Smooth muscle cell (in vitro differentiated cells): ENCODE measurements at regions not wholly inside any gene's neighbourhood (a gene's known extent, or its start where the extent isn't known, plus 50 kb on each side); places are given as distances from the start of the nearest gene placed in this dataset.

Experiments
- DNase-seq: peaks from one replicate; lab custom pipeline; 2025; ENCODE audit not compliant: unreplicated experiment; lab: John Stamatoyannopoulos, UW
- H2AFZ ChIP-seq: fragments of 200-600 bp; sonication (generic); 2 replicates; pipeline ENCODE4 v1.6.0; 2016; ENCODE audit warnings: antibody characterized with exemption, low read depth, mild to moderate bottlenecking
- H3F3A ChIP-seq: fragments of 200-600 bp; sonication (generic); 2 replicates; pipeline ENCODE4 v1.6.0; 2017; ENCODE audit warnings: antibody characterized with exemption, low read depth
- H3K27ac ChIP-seq: fragments of 200-600 bp; sonication (generic); 2 replicates; pipeline ENCODE4 v1.5.1; 2016; ENCODE audit warnings: low read depth, mild to moderate bottlenecking
- H3K27me3 ChIP-seq: fragments of 200-600 bp; sonication (generic); 2 replicates; pipeline ENCODE4 v1.6.1; 2016; ENCODE audit warnings: low read depth, mild to moderate bottlenecking
- H3K36me3 ChIP-seq: fragments of 200-600 bp; sonication (generic); 2 replicates; pipeline ENCODE4 v1.5.1; 2016; ENCODE audit warnings: low read depth
- H3K4me1 ChIP-seq: fragments of 200-600 bp; sonication (generic); 2 replicates; pipeline ENCODE4 v1.5.1; 2016; ENCODE audit warnings: low read depth
- H3K4me2 ChIP-seq: fragments of 200-600 bp; sonication (generic); 2 replicates; pipeline ENCODE4 v1.6.0; 2016; ENCODE audit warnings: mild to moderate bottlenecking
- H3K4me3 ChIP-seq: fragments of 200-600 bp; sonication (generic); 2 replicates; pipeline ENCODE4 v1.5.1; 2016; ENCODE audit warnings: mild to moderate bottlenecking
- H3K79me2 ChIP-seq: fragments of 200-600 bp; sonication (generic); 2 replicates; pipeline ENCODE4 v1.6.0; 2016; ENCODE audit warnings: low read depth, mild to moderate bottlenecking
- H3K9ac ChIP-seq: fragments of 200-600 bp; sonication (generic); 2 replicates; pipeline ENCODE4 v1.6.0; 2016; ENCODE audit warnings: low read depth
- H3K9me3 ChIP-seq: fragments of 200-600 bp; sonication (generic); replicated peaks from 2 replicates; pipeline ENCODE4 v1.5.1; 2016; ENCODE audit warnings: low read depth
- H4K20me1 ChIP-seq: fragments of 200-600 bp; sonication (generic); 2 replicates; pipeline ENCODE4 v1.6.0; 2016; ENCODE audit warnings: low read depth
- WGBS: methylation state at CpG from one replicate; pipeline ENCODE4 v1.1.7; 2016; ENCODE audit warnings: low lambda C conversion rate; 5-methylcytosine and 5-hydroxymethylcytosine counted together
- TF ChIP-seq, protein P1 (sequence below): fragments of 200-600 bp; sonication (generic); IDR thresholded peaks from 2 replicates; pipeline ENCODE4 v1.5.1; 2017; ENCODE audit warnings: borderline replicate concordance, mild to moderate bottlenecking, antibody characterized with exemption; ENCODE audit not compliant: insufficient read depth, poor library complexity, severe bottlenecking

DNA sequence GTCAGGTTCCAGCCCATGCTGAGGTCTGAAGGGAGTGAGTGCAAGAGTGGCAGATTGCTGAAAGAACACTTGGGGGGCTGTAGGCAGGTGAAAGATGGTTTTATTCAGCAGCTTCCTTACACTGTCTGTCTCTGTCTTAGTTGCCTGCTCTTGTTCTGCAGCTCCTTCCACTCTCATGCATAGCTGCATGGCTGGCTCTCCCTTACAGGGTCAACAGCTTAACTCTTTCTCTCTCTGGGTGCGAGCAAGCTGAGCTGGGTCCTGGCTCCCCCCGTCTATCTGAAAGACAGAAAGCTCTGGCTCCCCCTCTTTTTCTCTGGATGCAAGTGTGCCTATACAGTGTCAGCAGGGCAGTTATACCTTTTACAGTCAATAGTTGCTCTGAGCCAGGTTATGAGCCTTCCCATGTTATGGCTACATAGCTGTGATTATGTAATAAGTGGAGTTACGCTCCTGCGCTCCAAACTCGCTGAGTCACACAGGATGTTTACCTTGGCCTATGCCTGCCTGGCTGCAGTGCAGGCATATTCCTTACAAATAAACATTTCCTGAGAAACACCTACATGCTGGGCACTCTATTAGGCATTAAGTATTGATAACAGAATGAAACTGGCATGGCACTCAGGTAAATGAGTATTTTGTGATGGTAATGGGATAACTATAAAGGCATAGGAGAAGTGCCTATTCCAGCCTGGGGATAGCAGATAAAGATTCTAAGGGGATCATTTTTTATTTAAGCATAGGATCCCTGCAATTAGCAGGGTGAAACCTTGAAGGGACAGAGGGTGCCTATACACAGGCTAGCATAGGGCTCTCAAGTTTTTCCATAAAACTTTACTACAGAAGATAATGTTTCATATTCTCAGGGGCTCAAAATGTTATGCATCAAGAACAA is 826.9 kb upstream of the PCDH9 start:
- no peaks in the 10 kb centered on the region for H3K27me3 ChIP-seq
- H3K4me1 ChIP-seq, result no peaks in the 10 kb centered on the region
- no peaks in the 10 kb centered on the region for H3K79me2 ChIP-seq
- H3K9me3 ChIP-seq, result no peaks in the 10 kb centered on the region
- H3K4me3 ChIP-seq, result no peak overlapping the region
- H3K36me3 ChIP-seq, result no peaks in the 10 kb centered on the region
- H3K27ac ChIP-seq, result no peak overlapping the region
- H4K20me1 ChIP-seq, result no peaks in the 10 kb centered on the region
- H3F3A ChIP-seq, result no peaks in the 10 kb centered on the region
- no peak overlapping the region for H3K4me2 ChIP-seq
- no peak for DNase-seq
- TF ChIP-seq, protein P1, sequence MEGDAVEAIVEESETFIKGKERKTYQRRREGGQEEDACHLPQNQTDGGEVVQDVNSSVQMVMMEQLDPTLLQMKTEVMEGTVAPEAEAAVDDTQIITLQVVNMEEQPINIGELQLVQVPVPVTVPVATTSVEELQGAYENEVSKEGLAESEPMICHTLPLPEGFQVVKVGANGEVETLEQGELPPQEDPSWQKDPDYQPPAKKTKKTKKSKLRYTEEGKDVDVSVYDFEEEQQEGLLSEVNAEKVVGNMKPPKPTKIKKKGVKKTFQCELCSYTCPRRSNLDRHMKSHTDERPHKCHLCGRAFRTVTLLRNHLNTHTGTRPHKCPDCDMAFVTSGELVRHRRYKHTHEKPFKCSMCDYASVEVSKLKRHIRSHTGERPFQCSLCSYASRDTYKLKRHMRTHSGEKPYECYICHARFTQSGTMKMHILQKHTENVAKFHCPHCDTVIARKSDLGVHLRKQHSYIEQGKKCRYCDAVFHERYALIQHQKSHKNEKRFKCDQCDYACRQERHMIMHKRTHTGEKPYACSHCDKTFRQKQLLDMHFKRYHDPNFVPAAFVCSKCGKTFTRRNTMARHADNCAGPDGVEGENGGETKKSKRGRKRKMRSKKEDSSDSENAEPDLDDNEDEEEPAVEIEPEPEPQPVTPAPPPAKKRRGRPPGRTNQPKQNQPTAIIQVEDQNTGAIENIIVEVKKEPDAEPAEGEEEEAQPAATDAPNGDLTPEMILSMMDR, result no peak
- 97% methylated on average over 5 of the region's 5 CpGs for WGBS
- H2AFZ ChIP-seq, result no peak overlapping the region
- no peak overlapping the region for H3K9ac ChIP-seq

DNA sequence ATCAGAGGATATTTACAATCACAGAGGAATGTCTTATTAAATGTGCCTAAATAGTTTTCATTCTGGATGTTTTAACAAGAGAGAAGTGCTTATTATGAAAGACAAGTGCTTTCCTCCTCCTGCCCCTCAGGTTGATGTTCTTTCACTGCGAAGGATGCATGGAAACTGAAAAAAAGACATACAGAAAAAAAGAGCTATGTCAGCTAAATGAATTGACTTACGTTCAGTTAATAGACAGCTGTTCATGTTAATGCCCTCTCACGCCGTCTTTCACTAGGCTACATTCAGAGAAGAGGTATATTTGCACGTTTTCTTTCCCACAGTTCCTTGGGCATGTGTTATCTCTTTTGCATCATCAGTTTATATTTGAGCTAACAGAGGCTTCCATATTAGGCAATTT is 821.8 kb upstream of the PCDH9 start:
- H4K20me1 ChIP-seq, result no peaks in the 10 kb centered on the region
- no peaks in the 10 kb centered on the region for H3K79me2 ChIP-seq
- H3K9me3 ChIP-seq, result no peaks in the 10 kb centered on the region
- H3K4me3 ChIP-seq, result no peak overlapping the region
- TF ChIP-seq, protein P1, result no peak
- no peak overlapping the region for H2AFZ ChIP-seq
- WGBS, result 93% methylated on average over 5 of the region's 5 CpGs
- no peaks in the 10 kb centered on the region for H3K27me3 ChIP-seq
- no peak overlapping the region for H3K9ac ChIP-seq
- no peaks in the 10 kb centered on the region for H3K36me3 ChIP-seq
- H3K4me2 ChIP-seq, result no peak overlapping the region
- peaks cover 4% of the 10 kb centered on the region for H3K4me1 ChIP-seq
- no peak for DNase-seq
- no peak overlapping the region for H3K27ac ChIP-seq
- no peaks in the 10 kb centered on the region for H3F3A ChIP-seq

- no peaks in the 10 kb centered on the region for H3K79me2 ChIP-seq
- H3K9me3 ChIP-seq, result no peaks in the 10 kb centered on the region
- no peak overlapping the region for H3K4me3 ChIP-seq
- 74% methylated on average over 1 of the region's 1 CpG for WGBS
- H3K27ac ChIP-seq, result no peak overlapping the region
- H3K4me1 ChIP-seq, result peaks cover 4% of the 10 kb centered on the region
- no peak overlapping the region for H3K9ac ChIP-seq
- no peaks in the 10 kb centered on the region for H3F3A ChIP-seq
- H3K27me3 ChIP-seq, result no peaks in the 10 kb centered on the region
- H3K4me2 ChIP-seq, result no peak overlapping the region
- H4K20me1 ChIP-seq, result no peaks in the 10 kb centered on the region
- no peak for DNase-seq
- no peaks in the 10 kb centered on the region for H3K36me3 ChIP-seq
- TF ChIP-seq, protein P1, result no peak
- H2AFZ ChIP-seq, result no peak overlapping the region
These were observed 820.6 kb upstream of the PCDH9 start for GRCh38 chr13:68050761-68051160.
